ENCODE measurements at regions not wholly inside any gene's neighbourhood (a gene's known extent, or its start where the extent isn't known, plus 50 kb on each side); places are given as distances from the start of the nearest gene placed in this dataset.

GRCh38 chr6:103142902-103143301, 1716.8 kb downstream of the HACE1 start:
- H3K4me3 ChIP-seq: no peak overlapping the region
- WGBS: 74% methylated on average over 2 of the region's 2 CpGs
- no peak overlapping the region for H3K27ac ChIP-seq
- no peaks in the 10 kb centered on the region for H3K9me3 ChIP-seq
- no peaks in the 10 kb centered on the region for H3K27me3 ChIP-seq
- TF ChIP-seq EP300 (IDR thresholded peaks at IDR 0.05): no peak
- TF ChIP-seq POLR2A (IDR thresholded peaks at IDR 0.05): no peak
- no peak for TF ChIP-seq POLR2AphosphoS5 (IDR thresholded peaks at IDR 0.05)
- TF ChIP-seq CTCF (IDR thresholded peaks at IDR 0.05): no peak
- H3K36me3 ChIP-seq: no peaks in the 10 kb centered on the region
- DNase-seq (ENCODE audit: low spot score in 2 of 2): no peak
- H3K4me1 ChIP-seq: no peaks in the 10 kb centered on the region

- Histone ChIP-seq H3K9me3 (no peaks in the 10 kb centered on the region), H3K4me3 (no peak overlapping the region), H3K27ac (no peak overlapping the region), H3K4me1 (no peaks in the 10 kb centered on the region), H3K27me3 (no peaks in the 10 kb centered on the region), H3K36me3 (no peaks in the 10 kb centered on the region)
- DNase-seq (ENCODE audit: low spot score in 2 of 2): no peak
- WGBS: 87% methylated on average over 4 of the region's 6 CpGs
- TF ChIP-seq POLR2A (IDR thresholded peaks at IDR 0.05) (no peak), EP300 (IDR thresholded peaks at IDR 0.05) (no peak), POLR2AphosphoS5 (IDR thresholded peaks at IDR 0.05) (no peak), CTCF (IDR thresholded peaks at IDR 0.05) (no peak)
These were observed 1719.3 kb downstream of the HACE1 start for GRCh38 chr6:103140308-103141027.

GRCh38 chr6:103139377-103139776, 1720.3 kb downstream of the HACE1 start:
- TF ChIP-seq POLR2A (IDR thresholded peaks at IDR 0.05): no peak
- TF ChIP-seq POLR2AphosphoS5 (IDR thresholded peaks at IDR 0.05): no peak
- no peak for TF ChIP-seq CTCF (IDR thresholded peaks at IDR 0.05)
- TF ChIP-seq EP300 (IDR thresholded peaks at IDR 0.05): no peak
- no peaks in the 10 kb centered on the region for H3K27me3 ChIP-seq
- no peaks in the 10 kb centered on the region for H3K4me1 ChIP-seq
- no peaks in the 10 kb centered on the region for H3K9me3 ChIP-seq
- H3K36me3 ChIP-seq: no peaks in the 10 kb centered on the region
- DNase-seq (ENCODE audit: low spot score in 2 of 2): no peak
- H3K27ac ChIP-seq: no peak overlapping the region
- no peak overlapping the region for H3K4me3 ChIP-seq

GRCh38 chr6:103124471-103124870, 1731.0 kb downstream of the GRIK2 start:
- TF ChIP-seq EP300 (IDR thresholded peaks at IDR 0.05): no peak
- no peak for TF ChIP-seq CTCF (IDR thresholded peaks at IDR 0.05)
- no peak for TF ChIP-seq POLR2AphosphoS5 (IDR thresholded peaks at IDR 0.05)
- TF ChIP-seq POLR2A (IDR thresholded peaks at IDR 0.05): no peak
- no peak overlapping the region for H3K27ac ChIP-seq
- H3K36me3 ChIP-seq: no peaks in the 10 kb centered on the region
- no peaks in the 10 kb centered on the region for H3K27me3 ChIP-seq
- no peak overlapping the region for H3K4me3 ChIP-seq
- WGBS: 81% methylated on average over 4 of the region's 4 CpGs
- no peaks in the 10 kb centered on the region for H3K4me1 ChIP-seq
- no peak for DNase-seq (ENCODE audit: low spot score in 2 of 2)
- H3K9me3 ChIP-seq: no peaks in the 10 kb centered on the region

- H3K9me3 ChIP-seq: no peaks in the 10 kb centered on the region
- WGBS: 31% methylated on average over 10 of the region's 10 CpGs
- H3K36me3 ChIP-seq: no peaks in the 10 kb centered on the region
- TF ChIP-seq POLR2A (IDR thresholded peaks at IDR 0.05) (no peak), POLR2AphosphoS5 (IDR thresholded peaks at IDR 0.05) (no peak), CTCF (IDR thresholded peaks at IDR 0.05) (peak in 1 of 2 donors; percentile 5), EP300 (IDR thresholded peaks at IDR 0.05) (no peak)
- no peak for DNase-seq (ENCODE audit: low spot score in 2 of 2)
- H3K27ac ChIP-seq: no peak overlapping the region
- H3K27me3 ChIP-seq: no peaks in the 10 kb centered on the region
- no peak overlapping the region for H3K4me3 ChIP-seq
- no peaks in the 10 kb centered on the region for H3K4me1 ChIP-seq
These were observed 1729.5 kb downstream of the GRIK2 start for GRCh38 chr6:103122766-103123601.
